Muscle of leg (tissue), 3 donors: ENCODE measurements at regions not wholly inside any gene's neighbourhood (a gene's known extent, or its start where the extent isn't known, plus 50 kb on each side); places are given as distances from the start of the nearest gene placed in this dataset.
"Not testable (repeated sequence)": the region's sequence is repeated elsewhere in the genome, so short reads cannot be mapped to it uniquely, and the experiment has no call there.

Experiments used
- DNase-seq: peaks from one replicate; pipeline ENCODE4 v3.0.0; 2013
- H3K27ac ChIP-seq: one replicate; pipeline ENCODE4 v1.5.1; 2013; ENCODE audit warnings: mild to moderate bottlenecking, low read length, control low read depth
- H3K27me3 ChIP-seq: one replicate; pipeline ENCODE4 v1.6.1; 2013; ENCODE audit warnings: low read length; ENCODE audit not compliant: control insufficient read depth, insufficient read depth
- H3K36me3 ChIP-seq: one replicate; pipeline ENCODE4 v1.6.1; 2013; ENCODE audit warnings: low read length; ENCODE audit not compliant: control insufficient read depth, insufficient read depth
- H3K4me1 ChIP-seq: one replicate; pipeline ENCODE4 v1.6.1; 2013; ENCODE audit warnings: low read length; ENCODE audit not compliant: control insufficient read depth, insufficient read depth
- H3K4me3 ChIP-seq: one replicate; pipeline ENCODE4 v1.5.1; 2013; ENCODE audit warnings: low read length, control low read depth
- H3K9me3 ChIP-seq: replicated peaks from 2 replicates; pipeline ENCODE4 v1.6.1; 2013; ENCODE audit warnings: low read depth, low read length; ENCODE audit not compliant: control insufficient read depth
- WGBS: methylation state at CpG from one replicate; pipeline ENCODE4 v1.1.5; 2013; ENCODE audit warnings: missing lambda C conversion rate; ENCODE audit not compliant: insufficient coverage; 5-methylcytosine and 5-hydroxymethylcytosine counted together

GRCh38 chrX:46216406-46216805, 328.8 kb downstream of the ZNF674 start:
- Histone ChIP-seq H3K27ac (no peak overlapping the region), H3K27me3 (peaks cover 5% of the 10 kb centered on the region), H3K9me3 (no peaks in the 10 kb centered on the region), H3K4me3 (no peak overlapping the region), H3K36me3 (no peaks in the 10 kb centered on the region), H3K4me1 (no peaks in the 10 kb centered on the region)
- no peak for DNase-seq
- no CpG with 5 or more reads among the region's 2 CpGs for WGBS

- no peaks in the 10 kb centered on the region for H3K4me1 ChIP-seq
- H3K4me3 ChIP-seq, result no peak overlapping the region
- H3K27ac ChIP-seq, result no peak overlapping the region
- no peak for DNase-seq
- H3K9me3 ChIP-seq, result no peaks in the 10 kb centered on the region
- WGBS, result no CpG with 5 or more reads among the region's 4 CpGs
- H3K27me3 ChIP-seq, result no peaks in the 10 kb centered on the region
- no peaks in the 10 kb centered on the region for H3K36me3 ChIP-seq
Observed at GRCh38 chrX:46211079-46211478, 334.1 kb downstream of the ZNF674 start.

- H3K36me3 ChIP-seq, result no peaks in the 10 kb centered on the region
- H3K27ac ChIP-seq, result no peak overlapping the region
- WGBS, result no CpG with 5 or more reads among the region's 4 CpGs
- no peak overlapping the region for H3K4me3 ChIP-seq
- H3K27me3 ChIP-seq, result no peaks in the 10 kb centered on the region
- no peak for DNase-seq
- no peaks in the 10 kb centered on the region for H3K9me3 ChIP-seq
- no peaks in the 10 kb centered on the region for H3K4me1 ChIP-seq
Observed at GRCh38 chrX:46209768-46210167, 335.5 kb downstream of the ZNF674 start.

GRCh38 chrX:46209037-46209436, 336.2 kb downstream of the ZNF674 start:
- H3K27me3 ChIP-seq, result no peaks in the 10 kb centered on the region
- no peaks in the 10 kb centered on the region for H3K36me3 ChIP-seq
- DNase-seq, result no peak
- H3K9me3 ChIP-seq, result no peaks in the 10 kb centered on the region
- H3K4me3 ChIP-seq, result no peak overlapping the region
- no peaks in the 10 kb centered on the region for H3K4me1 ChIP-seq
- H3K27ac ChIP-seq, result no peak overlapping the region

GRCh38 chrX:46208225-46208854, 336.9 kb downstream of the ZNF674 start:
- Histone ChIP-seq H3K27me3 (peaks cover 4% of the 10 kb centered on the region), H3K4me3 (no peak overlapping the region), H3K27ac (no peak overlapping the region), H3K9me3 (no peaks in the 10 kb centered on the region), H3K4me1 (no peaks in the 10 kb centered on the region), H3K36me3 (no peaks in the 10 kb centered on the region)
- no peak for DNase-seq
- whole genome bisulfite sequencing, result no CpG with 5 or more reads among the region's 2 CpGs

- Histone ChIP-seq H3K4me3 (no peak overlapping the region), H3K4me1 (no peaks in the 10 kb centered on the region), H3K9me3 (no peaks in the 10 kb centered on the region), H3K36me3 (no peaks in the 10 kb centered on the region), H3K27ac (no peak overlapping the region), H3K27me3 (peaks cover 8% of the 10 kb centered on the region)
- no CpG with 5 or more reads among the region's 1 CpG for WGBS
- DNase-seq, result no peak
Observed at GRCh38 chrX:46204721-46205422, 340.3 kb downstream of the ZNF674 start.

GRCh38 chrX:46202733-46203514, 342.3 kb downstream of the ZNF674 start:
- no peak overlapping the region for H3K4me3 ChIP-seq
- H3K9me3 ChIP-seq, result no peaks in the 10 kb centered on the region
- H3K4me1 ChIP-seq, result no peaks in the 10 kb centered on the region
- no peak overlapping the region for H3K27ac ChIP-seq
- WGBS, result 63% methylated on average over 5 of the region's 10 CpGs
- DNase-seq, result peak; percentile 12
- H3K27me3 ChIP-seq, result peaks cover 8% of the 10 kb centered on the region
- no peaks in the 10 kb centered on the region for H3K36me3 ChIP-seq

- Histone ChIP-seq H3K27ac (no peak overlapping the region), H3K9me3 (no peaks in the 10 kb centered on the region), H3K4me3 (no peak overlapping the region), H3K4me1 (no peaks in the 10 kb centered on the region), H3K36me3 (no peaks in the 10 kb centered on the region), H3K27me3 (peaks cover 8% of the 10 kb centered on the region)
- DNase-seq, result no peak
- WGBS, result no CpG with 5 or more reads among the region's 1 CpG
Observed at GRCh38 chrX:46200413-46200812, 344.8 kb downstream of the ZNF674 start.

GRCh38 chrX:46198858-46199257, 346.4 kb downstream of the ZNF674 start:
- no peaks in the 10 kb centered on the region for H3K36me3 ChIP-seq
- H3K27ac ChIP-seq, result no peak overlapping the region
- H3K27me3 ChIP-seq, result peaks cover 7% of the 10 kb centered on the region
- H3K4me3 ChIP-seq, result no peak overlapping the region
- WGBS, result no CpG with 5 or more reads among the region's 1 CpG
- DNase-seq, result no peak
- no peaks in the 10 kb centered on the region for H3K4me1 ChIP-seq
- peaks cover 3% of the 10 kb centered on the region for H3K9me3 ChIP-seq

- H3K4me1 ChIP-seq, H3K27ac ChIP-seq, DNase-seq, H3K9me3 ChIP-seq, H3K36me3 ChIP-seq, H3K4me3 ChIP-seq: not testable (repeated sequence)
- peaks cover 10% of the 10 kb centered on the region for H3K27me3 ChIP-seq
- 67% methylated on average over 2 of the region's 2 CpGs for WGBS
Observed at GRCh38 chrX:46186811-46187106, 358.5 kb downstream of the ZNF674 start.
